Stimulated activated CD4-positive, alpha-beta T cell treated with anti-CD3 and anti-CD28 coated beads, Interleukin-12 subunit alpha, Interleukin-12 subunit beta, amount 100 ng/mL, for 48 hours (primary cell): ENCODE measurements at regions not wholly inside any gene's neighbourhood (a gene's known extent, or its start where the extent isn't known, plus 50 kb on each side); places are given as distances from the start of the nearest gene placed in this dataset.

Source experiments
- DNase-seq, 3 donors: peaks; one replicate each; pipeline ENCODE4 v3.0.0-alpha.2; 2020; ENCODE audit warnings: low read depth in 2 of 3, low spot score in 1 of 3

DNA sequence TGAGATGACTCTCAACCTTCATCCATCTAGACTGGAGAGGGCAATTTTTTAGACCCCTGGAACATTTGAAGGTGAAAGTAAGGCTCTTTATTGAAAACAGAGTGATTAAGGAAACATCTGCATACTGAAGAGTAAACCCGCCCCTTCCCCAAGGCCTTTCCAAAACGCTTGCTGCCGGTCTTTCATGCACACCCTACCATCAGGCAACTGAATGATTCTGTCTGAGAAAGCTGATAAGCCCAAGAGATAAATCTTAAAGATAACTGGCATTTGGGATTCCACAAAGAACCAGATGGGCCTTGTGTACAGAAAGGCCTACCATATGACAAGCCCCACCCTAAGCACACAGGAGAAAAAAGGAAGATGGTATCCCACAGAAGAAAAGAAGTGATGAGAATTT lies 54.4 kb upstream of the PIK3R1 start:
- DNase-seq: no peak

- no peak for DNase-seq
These were observed 56.2 kb upstream of the PIK3R1 start for GRCh38 chr5:68159224-68159951.

DNA sequence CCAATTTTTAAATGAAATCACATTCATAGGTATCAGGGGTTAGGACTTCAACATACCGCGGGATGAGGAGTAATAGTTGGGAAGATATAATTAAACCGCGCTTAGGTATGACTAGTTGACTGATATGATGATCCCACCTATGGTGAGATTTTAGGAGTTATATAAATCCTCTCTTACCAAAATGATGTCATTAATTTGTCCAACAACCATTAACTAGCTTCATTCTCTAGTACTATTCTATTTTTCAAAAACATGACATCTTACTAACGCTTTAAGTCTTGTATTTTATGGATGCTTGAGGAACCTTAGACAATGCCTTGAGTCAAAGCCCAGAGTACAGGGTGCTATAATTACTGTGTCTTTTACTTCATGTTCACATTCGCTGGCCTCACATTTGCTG lies 59.6 kb upstream of the PIK3R1 start:
- DNase-seq: no peak

DNA sequence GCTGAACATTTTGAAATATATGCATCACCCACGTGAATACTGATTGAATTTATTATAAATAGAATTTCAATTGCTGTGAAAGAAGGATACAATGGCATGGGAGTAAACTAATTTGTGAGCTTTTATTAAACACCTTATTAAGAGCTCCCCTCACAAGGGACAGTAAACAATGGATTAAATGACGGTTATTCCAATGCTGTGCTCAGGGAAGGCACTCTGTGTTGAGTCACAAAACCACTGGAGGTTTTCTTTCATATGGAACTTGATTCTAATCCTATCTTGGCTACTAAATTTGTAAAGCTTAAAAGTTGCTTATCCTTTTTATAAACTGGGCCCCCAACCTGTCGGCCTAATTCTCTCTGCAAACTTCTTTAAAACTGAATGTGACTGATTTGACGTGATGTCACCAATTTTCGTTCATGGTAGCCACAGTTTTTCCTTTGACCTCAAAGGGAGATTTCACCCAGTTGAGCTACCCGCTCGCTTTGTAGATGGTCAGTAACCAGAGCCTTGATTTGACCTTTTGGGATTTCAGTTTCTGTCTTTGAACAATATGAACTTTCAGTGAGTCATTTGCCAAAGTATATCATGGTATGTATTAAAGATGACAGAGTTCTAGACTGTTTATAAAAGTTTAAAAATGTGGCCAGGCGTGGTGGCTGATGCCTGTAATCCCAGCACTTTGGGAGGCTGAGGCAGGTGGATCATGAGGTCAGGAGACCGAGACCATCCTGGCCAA lies 61.3 kb upstream of the PIK3R1 start:
- no peak for DNase-seq

GRCh38 chr5:68151812-68152211 lies 63.7 kb upstream of the PIK3R1 start:
- no peak for DNase-seq

DNA sequence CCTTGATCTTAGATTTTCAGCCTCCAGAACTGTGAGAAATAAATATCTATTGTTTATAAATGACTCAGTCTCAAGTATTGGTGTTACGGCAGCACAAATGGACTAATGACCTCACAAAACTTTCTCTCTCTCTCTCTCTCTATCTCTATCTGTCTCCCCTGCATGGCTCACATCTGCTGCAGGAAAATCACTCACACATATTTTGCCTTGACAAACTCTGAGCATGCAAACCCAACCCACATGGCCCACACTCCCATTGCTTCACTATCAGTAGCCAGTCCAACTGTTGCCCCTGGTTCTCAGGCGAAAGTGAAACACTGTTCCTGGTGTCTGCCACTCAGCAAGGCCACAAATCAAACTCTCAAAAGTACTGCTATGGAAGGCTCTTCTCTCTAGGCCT lies 66.4 kb upstream of the PIK3R1 start:
- no peak for DNase-seq

DNA sequence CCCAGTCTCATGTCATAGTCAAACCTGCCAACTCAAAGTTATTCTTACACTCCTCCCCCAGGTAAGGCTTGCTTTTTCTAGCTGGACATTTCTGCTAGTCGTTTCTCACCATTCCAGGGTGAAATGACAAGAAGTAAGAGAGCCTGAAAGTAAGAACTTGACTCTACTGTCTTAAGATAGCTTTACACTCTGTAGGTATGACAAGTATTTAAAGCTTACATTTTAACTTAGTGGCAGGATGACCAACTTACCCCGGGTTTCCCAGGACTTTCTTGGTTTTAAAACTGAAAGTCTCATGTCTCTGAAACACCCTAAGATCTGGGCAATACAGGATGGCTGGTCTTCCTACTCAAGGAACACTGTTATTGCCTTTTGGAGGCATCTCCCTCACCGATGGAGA lies 67.5 kb upstream of the PIK3R1 start:
- DNase-seq: no peak

DNA sequence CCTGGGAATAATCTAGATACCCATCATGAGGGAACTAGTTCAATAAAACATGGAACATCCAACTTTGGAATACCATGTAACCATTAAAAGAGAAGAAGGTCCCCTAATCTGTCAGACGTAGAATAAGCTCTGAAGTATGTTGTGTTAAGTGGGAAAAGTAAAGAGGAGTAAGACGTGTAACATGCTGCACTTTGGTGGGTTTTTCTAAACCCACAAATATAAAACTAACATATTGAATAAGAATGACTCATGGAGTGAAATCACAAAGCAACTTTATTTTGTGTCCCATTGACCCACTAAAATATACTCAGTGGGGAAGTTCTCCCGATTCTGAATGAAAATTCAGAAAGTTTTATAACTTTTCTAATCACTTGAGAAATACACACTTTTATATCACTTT lies 67.9 kb upstream of the PIK3R1 start:
- DNase-seq: no peak

GRCh38 chr5:68141494-68141893 lies 74.1 kb upstream of the PIK3R1 start:
- DNase-seq: no peak

DNA sequence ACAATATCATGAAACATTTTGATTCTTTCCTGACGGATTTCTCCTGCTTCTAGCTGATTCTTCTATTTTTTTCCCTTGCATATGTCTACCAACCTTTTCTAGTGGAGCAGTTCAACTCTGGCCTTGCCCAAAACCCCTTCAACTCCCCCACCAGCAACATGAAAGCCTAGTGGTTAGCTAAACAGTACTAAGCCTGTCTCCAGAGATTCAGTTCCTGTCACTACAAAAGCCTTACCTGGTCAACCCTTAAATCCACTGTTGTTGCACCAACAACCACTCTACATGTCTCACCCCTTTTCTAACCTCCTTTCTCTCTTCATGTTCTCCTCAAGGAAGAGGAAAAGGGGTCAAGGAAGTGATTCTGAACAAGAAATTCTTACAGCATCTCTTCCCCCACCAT lies 74.8 kb upstream of the PIK3R1 start:
- no peak for DNase-seq

- DNase-seq: no peak
These were observed 75.7 kb upstream of the PIK3R1 start for GRCh38 chr5:68139611-68140441.

- DNase-seq: no peak
These were observed 77.9 kb upstream of the PIK3R1 start for GRCh38 chr5:68137511-68138140.

GRCh38 chr5:68134669-68135313 lies 80.8 kb upstream of the PIK3R1 start:
- DNase-seq: no peak

- DNase-seq: no peak
These were observed 81.4 kb upstream of the PIK3R1 start for GRCh38 chr5:68134033-68134668.

DNA sequence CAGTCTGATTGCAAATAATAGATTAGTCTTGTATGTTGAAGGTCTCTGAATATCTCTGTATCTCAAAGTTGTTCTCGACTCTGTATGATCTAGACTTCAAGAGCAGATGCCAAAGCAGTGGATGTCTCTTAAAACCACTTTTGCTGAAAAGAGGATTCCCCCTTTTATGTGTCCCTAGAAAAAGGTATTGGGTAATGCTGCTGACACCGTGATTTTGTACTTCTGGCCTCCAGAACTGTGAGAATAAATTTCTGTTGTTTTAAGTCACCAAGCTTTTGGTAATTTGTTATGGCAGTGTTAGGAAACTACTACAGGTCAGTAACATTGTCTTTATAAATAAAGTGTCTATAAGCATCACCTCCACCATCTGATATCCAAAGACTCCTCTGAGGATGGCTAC lies 85.3 kb upstream of the PIK3R1 start:
- no peak for DNase-seq

DNA sequence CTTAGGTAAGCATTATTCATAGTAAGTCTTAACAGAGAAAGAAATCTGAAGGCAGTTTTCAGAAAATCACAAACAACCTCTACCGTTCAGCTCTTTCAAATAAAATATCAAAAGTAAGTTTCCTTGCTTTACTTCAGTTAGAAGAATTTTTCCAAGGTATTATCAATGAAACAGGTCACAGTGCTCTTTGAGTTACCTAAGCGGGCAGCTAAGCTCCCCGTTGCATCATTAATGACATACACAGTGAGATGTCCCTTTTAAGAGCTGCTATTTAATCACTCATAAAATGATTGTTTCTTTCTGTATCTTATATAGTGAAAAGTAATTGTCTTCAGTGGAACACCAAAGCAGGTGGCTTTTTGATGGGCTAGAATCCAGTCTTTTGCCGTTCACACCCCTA lies 86.2 kb upstream of the PIK3R1 start:
- DNase-seq: no peak

GRCh38 chr5:68126886-68127285 lies 88.7 kb upstream of the PIK3R1 start:
- no peak for DNase-seq

DNA sequence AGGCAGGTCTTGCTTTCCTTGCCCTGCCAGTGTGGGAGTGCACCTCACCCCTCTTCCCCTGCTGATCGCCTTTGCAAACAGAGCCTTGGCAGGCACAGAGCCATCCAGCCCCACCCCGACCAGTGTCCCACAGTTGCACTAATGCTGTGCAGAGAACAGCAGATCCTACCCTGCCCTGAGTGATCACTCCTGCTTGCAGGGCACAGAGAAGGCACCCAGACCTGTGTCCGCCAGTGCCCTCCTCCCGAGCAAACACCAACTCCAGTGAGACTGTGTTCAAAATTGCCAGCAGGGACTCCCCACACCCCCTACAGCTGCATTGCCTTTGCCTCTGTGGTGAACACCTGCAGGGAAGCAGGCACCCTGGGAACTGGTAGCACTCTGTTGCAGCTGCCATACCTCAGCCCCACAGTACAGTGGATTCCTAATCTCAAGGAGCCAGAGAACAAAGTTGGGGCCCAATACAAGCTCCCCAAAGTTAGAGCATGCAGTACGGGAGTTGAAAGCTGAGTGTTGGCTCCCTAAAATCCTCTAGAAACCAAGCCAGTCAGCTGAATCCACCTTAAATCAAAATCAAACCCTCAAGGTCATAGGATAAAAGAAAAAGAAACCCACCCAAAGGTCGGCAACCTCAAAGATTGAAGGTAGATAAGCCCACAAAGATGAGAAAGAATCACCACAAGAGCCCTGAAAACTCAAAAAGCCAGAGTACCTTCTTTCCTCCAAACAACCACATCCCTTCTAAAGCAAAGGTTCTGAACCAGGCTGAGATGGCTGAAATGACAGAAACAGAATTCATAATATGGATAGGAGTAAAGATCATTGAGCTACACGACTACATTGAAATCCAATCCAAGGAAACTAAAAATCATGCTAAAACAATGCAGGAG lies 92.9 kb upstream of the PIK3R1 start:
- no peak for DNase-seq

GRCh38 chr5:68116868-68117411 lies 98.6 kb upstream of the PIK3R1 start:
- DNase-seq: no peak
